Endothelial cell of umbilical vein (primary cell): ENCODE measurements at regions not wholly inside any gene's neighbourhood (a gene's known extent, or its start where the extent isn't known, plus 50 kb on each side); places are given as distances from the start of the nearest gene placed in this dataset.

Experiments
- EZH2 ChIP-seq: IDR thresholded peaks from 2 replicates; pipeline ENCODE4 v1.6.1; 2012; ENCODE audit warnings: borderline replicate concordance, low read depth, mild to moderate bottlenecking, moderate library complexity, low read length, inconsistent platforms; ENCODE audit not compliant: severe bottlenecking
- GATA2 ChIP-seq: IDR thresholded peaks from 2 replicates; pipeline ENCODE4 v1.7.0; 2011; ENCODE audit warnings: low read depth, mild to moderate bottlenecking, moderate library complexity, mixed read lengths, low read length; ENCODE audit not compliant: insufficient read length, insufficient read depth
- JUN ChIP-seq: IDR thresholded peaks from 2 replicates; pipeline ENCODE4 v1.6.1; 2011; ENCODE audit warnings: borderline replicate concordance, low read depth; ENCODE audit not compliant: insufficient read length, insufficient read depth
- POLR2A ChIP-seq: IDR thresholded peaks from 2 replicates; pipeline ENCODE4 v1.6.1; 2012; ENCODE audit warnings: low read depth, mild to moderate bottlenecking, control low read depth, low read length
- POLR2AphosphoS5 ChIP-seq: IDR thresholded peaks from 2 replicates; pipeline ENCODE4 v1.6.1; 2012; ENCODE audit warnings: low read depth, mild to moderate bottlenecking, control low read depth, low read length, moderate library complexity; ENCODE audit not compliant: insufficient read depth
- TF ChIP-seq, protein P1 (sequence below): IDR thresholded peaks from 2 replicates; pipeline ENCODE4 v1.6.1; 2011; ENCODE audit not compliant: insufficient read depth, insufficient read length
- TF ChIP-seq, protein P2 (sequence below), 2 donors: IDR thresholded peaks; 1 replicate in 1 of 2; 2 replicates in 1 of 2; pipeline ENCODE4 v1.5.1; 2011; ENCODE audit warnings: low read length in 2 of 2, mild to moderate bottlenecking in 2 of 2, moderate library complexity in 2 of 2, control low read depth in 1 of 2, inconsistent platforms in 1 of 2, low read depth in 1 of 2; ENCODE audit not compliant: insufficient read depth in 1 of 2; ENCODE audit errors: extremely low read depth in 1 of 2

DNA sequence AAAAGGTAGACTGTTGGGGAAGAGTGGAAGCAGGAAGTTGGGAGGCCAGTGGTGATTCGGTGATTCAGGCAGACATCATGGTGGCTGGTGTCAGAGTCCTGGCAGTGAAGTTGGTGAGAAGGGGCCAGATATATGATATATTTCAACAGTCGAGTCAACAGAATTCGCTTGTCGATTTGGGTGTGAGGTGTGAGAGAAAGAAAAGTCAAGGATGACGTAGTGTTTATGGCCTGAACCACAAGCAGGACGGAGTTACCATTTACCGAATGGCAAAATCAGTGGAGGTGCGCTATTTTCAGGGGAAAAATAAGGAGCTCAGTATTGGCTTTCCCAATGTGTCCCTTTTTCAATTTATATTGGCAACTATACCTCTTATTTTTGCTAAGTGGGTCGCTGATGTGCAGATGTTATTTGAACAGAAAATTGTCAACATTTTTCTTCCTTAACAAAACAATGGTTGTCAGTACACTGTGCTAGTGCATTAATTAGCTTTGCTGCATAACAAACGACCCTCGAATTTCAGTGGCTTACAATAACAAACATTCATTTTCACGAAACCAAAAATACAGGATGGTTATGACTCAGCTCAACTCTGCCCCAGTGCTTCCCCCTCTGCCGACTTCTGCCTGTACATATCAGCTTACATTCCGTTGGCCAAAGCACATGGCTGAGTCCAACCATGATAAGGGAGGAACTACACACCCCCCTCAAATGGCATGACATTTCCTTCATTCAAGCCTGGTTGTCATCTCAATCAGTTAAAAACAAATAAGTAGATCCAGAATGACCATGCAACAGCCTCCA is 255.0 kb upstream of the ZFP64 start:
- TF ChIP-seq, protein P1, sequence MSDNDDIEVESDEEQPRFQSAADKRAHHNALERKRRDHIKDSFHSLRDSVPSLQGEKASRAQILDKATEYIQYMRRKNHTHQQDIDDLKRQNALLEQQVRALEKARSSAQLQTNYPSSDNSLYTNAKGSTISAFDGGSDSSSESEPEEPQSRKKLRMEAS, result no peak
- TF ChIP-seq, protein P2, sequence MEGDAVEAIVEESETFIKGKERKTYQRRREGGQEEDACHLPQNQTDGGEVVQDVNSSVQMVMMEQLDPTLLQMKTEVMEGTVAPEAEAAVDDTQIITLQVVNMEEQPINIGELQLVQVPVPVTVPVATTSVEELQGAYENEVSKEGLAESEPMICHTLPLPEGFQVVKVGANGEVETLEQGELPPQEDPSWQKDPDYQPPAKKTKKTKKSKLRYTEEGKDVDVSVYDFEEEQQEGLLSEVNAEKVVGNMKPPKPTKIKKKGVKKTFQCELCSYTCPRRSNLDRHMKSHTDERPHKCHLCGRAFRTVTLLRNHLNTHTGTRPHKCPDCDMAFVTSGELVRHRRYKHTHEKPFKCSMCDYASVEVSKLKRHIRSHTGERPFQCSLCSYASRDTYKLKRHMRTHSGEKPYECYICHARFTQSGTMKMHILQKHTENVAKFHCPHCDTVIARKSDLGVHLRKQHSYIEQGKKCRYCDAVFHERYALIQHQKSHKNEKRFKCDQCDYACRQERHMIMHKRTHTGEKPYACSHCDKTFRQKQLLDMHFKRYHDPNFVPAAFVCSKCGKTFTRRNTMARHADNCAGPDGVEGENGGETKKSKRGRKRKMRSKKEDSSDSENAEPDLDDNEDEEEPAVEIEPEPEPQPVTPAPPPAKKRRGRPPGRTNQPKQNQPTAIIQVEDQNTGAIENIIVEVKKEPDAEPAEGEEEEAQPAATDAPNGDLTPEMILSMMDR (IDR thresholded peaks at IDR 0.05; ENCODE audit: extremely low read depth in 1 of 2, insufficient read depth in 1 of 2, low read depth in 1 of 2, low read length in 2 of 2), result no peak
- TF ChIP-seq GATA2 (peak; percentile 20), JUN (no peak), POLR2AphosphoS5 (no peak), EZH2 (no peak), POLR2A (no peak)
